KBM-7 (cell line): ENCODE measurements at regions not wholly inside any gene's neighbourhood (a gene's known extent, or its start where the extent isn't known, plus 50 kb on each side); places are given as distances from the start of the nearest gene placed in this dataset.
"Not testable (repeated sequence)": the region's sequence is repeated elsewhere in the genome, so short reads cannot be mapped to it uniquely, and the experiment has no call there.

Experiments used
- DNase-seq: peaks from one replicate; pipeline ENCODE4 v3.0.0-alpha.2; 2015
- in situ Hi-C: fragments of 300-500 bp; cut with MboI; formaldehyde crosslinking; loops from 2 replicates; pipeline ENCODE4 v1.14.3; 2020; ENCODE audit warnings: low sequenced_read_pairs, low pct_unique_long_range_greater_than_20kb, mixed read lengths

DNA sequence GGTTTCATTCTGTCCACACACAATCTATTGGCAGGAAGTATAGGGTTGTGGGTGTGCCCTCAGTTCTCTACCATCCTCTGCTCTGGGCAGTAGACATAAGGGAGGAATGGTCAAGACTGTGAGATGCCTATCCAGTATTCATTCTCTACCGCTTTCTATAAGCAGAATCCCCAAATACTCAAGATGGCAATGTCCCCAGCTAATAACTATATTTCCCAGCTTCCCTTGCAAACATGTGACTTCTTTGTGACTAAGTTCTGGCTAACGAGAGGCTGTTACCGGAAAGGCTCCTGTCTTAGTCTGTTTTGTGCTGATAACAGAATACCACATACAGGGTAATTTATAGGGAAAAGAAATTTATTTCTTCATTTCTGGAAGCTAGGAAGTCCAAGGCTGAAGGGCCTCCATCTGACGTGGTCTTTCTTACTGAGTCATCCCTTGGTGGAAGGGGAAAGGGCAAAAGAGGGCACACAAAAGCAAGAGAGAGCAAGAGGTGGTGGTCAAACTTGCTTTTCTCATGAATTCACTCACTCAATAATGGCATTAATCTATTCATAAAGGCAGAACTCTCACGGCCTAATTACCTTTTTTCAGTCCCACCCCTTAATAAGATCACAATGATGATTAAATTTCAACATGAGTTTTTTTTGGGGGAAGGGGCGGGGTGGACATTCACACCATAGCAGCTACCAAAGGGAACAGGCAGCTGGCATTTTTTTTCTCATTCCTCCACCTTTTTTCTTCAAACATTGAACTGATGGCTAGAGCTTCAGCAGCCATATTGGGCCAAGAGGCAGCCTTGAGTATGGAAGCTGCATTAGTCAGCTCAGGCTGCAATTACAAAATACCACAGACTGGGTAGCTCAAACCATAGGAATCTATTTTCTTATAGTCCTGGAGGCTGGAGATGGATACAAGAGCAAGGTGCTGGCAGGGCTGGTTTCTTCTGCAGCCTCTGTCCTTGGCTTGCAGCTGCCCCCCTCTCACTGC, 109.7 kb upstream of the OR9Q1 start:
- no peak for DNase-seq
- in situ Hi-C loops: no loop called here

DNA sequence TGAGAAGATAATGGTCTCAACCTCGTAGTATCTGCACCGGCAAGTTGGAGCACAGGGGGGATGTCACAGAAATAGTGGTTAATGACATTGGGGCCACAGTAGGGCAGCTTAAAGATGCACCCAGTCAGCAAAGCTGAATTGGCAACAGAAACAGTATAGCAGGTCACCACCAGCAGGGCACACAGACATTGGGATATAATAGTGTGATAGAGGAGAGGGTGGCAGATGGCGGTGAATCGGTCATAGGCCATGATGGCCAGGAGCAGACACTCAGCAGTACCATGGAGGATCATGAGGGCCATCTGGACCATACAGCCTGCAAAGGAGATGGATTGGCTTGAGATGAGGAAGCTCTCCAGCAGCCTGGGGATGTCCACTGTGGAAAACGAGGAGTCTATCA, 106.0 kb upstream of the OR9Q1 start:
- no peak for DNase-seq
- in situ Hi-C loops: no loop called here

DNA sequence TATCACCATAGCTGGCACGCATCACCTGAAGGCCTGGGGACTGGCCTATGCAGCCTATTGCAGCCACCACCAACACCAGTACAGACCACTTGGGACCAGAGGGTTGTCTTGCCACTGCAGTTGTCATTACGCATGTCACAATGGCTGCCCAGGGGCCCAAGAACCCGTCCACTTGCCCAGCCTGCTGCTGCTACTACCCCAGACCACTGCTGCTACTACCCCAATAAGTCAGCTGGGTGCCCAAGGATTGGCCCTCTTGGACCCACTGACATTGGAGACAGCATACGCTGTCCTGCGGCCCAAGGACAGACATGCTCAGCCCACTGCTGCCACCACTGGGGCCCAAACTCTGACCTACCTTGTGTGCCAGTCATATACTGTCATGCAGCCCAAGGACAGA, 102.7 kb upstream of the OR9Q1 start:
- in situ Hi-C loops: no loop called here
- no peak for DNase-seq

DNA sequence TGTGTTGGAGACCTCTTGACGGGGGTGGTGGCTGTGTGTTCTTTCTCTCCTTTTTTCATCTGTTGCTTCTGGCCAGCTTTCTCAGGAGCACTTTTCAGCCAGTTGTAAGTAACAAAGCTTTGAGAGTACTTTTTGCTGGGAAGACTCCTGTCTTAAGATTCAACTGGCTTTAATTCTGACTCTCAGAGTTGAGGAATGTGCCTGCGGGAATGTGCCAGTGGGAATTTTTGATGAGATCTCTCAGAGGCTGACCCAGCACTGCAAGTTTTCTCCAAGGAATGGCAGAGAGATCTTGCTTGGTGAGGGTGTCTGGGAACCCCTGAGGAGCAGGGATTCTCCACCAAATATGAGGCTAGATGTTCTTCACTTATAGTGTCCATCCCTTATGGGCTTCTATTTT, 91.6 kb upstream of the OR9Q1 start:
- no peak for DNase-seq
- in situ Hi-C loops: no loop called here

DNA sequence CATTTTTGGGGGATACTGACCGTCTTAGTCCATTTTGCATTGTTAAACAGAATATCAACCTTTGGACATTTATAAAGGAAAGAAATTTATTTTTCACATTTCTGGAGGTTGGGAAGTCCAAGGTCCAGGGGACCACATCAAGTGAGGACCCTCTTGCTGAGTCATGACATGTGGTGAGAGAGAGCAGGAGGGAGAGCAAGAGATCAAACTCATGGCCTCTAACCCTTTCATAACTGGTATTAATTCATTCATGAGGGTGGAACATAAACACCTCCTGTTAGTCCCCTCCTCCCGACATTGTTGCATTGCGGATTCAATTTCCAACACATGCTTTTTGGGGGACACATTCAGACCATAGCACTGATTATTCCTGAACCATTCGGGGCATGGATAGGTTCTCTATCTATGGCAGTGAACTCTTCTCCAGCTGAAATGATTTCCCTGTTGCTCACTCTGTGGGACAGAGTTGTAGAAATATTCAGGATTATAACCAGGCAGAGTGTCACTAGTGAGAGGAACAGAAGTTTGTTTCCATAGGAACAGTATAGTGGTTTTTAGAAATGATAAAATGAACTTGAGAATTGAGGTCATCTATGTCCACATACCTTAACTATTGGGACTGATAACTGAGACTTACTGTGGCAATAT, 88.2 kb upstream of the OR9Q1 start:
- no peak for DNase-seq
- in situ Hi-C loops: no loop called here

DNA sequence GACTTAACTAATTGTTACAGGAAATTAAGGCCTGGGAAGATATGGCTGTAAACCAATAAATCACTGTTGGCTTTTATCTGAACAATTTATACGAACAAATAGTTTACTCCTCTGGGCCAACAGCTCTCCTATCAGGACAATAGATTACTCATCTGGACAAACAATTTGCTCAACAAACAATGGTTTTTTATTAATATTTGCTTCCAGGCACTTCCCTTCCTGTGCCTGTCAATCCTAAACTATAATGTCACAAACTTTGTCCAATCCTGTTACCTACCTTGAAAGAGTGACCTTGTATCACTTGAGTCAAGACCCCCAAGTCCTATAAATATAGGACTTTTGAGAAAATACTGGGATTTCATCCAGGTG, 87.6 kb upstream of the OR9Q1 start:
- in situ Hi-C loops: no loop called here

DNA sequence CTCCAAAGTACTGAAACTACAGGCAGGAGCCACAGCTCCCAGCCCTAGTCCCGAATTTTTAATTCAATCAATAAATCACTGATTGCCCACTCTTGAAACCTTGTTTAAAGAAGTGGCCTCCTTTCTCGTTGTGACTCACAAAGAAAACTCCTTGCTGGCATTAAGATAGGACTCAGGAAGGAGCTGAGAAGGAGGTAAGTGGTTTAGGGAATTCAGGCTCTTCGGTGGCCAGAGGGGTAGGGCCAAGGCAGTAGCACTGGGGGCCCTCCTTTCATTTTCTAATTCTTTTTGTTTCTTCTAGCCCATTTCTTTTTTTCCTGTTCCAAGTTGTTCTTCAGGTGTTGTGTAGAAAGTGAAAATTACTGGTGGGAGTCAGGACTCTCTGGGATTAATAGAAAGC, 86.2 kb upstream of the OR9Q1 start:
- in situ Hi-C loops: no loop called here
- DNase-seq: no peak

More for the DNA sequence above, 87.6 kb upstream of the OR9Q1 start:
- no peak for DNase-seq

DNA sequence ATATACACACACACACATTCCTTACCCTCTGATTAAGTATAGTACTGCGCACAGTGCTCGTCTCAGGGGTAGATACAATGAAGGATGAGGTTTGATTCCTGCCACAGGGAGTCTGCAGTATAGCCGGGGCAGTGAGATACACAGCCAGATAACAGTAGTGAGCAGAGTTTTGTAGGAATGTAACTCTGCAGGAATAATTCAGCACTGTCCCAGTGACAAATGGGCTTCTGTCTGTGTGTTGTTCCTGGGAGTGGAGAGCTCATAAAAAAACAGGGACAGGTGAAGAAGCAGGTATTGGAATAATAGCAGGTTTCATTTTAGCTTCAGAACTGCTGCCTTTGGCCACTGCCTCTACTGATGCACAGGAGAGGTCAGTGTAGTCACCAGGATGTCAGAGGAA, 85.3 kb upstream of the OR9Q1 start:
- in situ Hi-C loops: no loop called here
- DNase-seq: no peak

DNA sequence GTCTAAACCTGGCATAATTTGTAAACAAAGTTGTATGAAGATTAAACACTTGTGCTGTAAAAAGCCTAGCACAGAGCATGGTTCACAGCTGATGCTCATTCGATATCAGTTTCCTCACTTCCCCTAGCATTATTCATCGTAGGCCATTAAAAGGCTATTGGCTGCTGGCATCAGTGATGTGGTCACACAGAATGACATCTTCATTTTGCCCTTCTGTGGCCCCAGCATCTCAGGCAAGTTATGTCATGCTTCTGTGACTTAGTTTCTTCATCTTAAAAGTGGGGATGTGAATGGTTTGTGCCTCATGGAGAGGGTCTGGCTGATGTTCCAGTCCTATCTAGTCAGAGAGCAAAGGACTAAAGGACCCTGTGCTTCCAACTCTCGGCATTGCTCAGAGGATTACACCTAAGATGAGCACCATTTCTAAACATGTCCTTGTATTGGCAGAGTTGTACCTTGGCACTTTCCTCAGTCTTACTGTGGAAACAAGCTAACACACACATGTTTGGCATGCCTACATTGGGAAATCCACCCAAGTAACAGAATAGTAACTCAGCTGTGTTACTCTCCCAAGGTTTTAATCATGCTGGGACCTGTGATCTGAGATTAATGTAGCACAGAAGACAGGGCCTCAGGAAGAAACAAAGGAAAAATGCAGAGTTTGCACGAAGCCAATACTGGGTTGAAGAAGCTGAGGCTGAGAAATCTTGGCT, 83.5 kb upstream of the OR9Q1 start:
- no peak for DNase-seq
- in situ Hi-C loops: no loop called here

DNA sequence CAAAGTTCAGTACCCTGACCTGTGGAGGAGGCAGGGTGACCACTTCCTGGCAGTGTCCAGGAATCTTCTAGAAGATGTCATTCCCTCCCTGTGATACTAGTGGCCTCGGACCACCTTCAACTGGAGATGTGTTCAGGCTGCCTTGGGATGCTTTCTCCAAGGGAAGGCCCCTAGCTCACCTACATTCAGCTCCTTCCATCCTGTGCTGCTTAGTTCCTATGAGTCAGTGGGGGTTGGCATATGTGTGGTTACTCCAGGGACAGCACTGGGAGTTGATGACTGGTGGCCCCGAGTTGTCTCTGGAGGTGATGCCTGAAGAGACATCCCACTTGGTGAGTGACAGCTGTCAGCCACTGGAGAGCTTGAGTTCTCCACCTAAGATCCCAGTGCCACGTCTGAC, 81.8 kb upstream of the OR9Q1 start:
- in situ Hi-C loops: no loop called here

DNA sequence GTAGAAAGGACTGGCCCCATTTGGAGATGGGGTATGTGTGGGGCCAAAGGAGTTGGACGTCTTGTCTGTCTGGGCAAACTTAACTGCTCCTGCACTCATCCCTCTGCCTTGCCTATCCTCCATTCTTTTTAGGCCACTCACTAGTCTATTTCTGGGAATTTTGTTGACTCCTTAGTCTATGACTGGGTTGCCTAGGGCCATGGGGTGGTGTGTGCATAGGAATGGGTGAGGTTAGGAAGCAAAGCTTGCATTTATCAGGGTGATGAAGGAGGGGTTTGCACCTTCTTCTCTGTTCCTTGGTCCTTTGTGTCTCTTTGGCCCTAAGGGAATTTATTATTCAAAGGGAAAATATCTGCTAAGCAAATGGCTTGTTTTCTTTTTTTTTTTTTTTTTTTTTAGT, 80.9 kb upstream of the OR9Q1 start:
- in situ Hi-C loops: no loop called here
- no peak for DNase-seq

More for the DNA sequence above, 81.8 kb upstream of the OR9Q1 start:
- DNase-seq: no peak

DNA sequence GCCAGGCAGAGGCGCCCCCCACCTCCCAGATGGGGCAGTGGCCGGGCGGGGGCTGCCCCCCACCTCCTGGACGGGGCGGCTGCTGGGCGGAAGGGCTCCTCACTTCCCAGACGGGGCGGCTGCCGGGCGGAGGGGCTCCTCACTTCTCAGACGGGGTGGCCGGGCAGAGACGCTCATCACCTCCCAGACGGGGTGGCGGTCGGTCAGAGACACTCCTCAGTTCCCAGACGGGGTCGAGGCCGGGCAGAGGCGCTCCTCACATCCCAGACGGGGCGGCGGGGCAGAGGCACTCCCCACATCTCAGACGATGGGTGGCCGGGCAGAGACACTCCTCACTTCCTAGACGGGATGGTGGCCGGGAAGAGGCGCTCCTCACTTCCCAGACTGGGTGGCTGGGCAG, 79.9 kb upstream of the OR9Q1 start:
- DNase-seq, in situ Hi-C loops: not testable (repeated sequence)

DNA sequence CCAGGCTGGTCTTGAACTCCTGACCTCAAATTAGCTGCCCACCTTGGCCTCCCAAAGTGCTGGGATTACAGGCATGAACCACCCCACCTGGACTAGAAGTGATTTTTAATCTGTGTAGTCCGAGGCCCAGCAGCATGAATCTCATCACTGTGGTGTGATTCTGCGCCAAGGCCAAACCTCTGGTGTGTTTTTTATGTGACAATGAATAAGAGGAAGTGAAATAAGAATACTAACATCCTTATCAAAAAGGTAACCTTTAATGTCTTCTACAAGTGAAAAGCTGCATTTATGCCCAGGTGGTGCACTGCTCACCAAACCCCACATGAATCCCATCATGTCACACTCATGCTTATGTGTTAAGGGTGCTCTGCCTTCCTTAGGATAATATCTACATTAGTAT, 77.1 kb upstream of the OR9Q1 start:
- DNase-seq: no peak
- in situ Hi-C loops: no loop called here

DNA sequence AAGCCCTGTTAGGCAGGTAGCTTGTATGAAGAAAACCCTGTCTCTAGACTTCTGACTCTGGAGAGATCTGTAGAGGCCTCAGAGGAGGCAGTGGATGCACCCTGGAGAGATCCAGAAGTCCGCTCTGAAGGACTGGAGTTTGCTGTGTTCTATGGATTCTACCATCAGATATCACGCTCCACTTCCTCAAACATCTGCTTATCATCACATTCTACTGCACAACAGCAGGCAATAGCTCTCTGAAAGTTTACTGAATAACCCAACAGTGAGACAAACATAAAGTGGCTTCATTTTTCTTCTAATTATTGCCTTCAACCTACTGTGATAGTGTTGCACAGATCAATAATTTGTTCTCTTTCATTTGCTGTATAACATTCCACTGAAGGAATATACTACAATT, 59.0 kb upstream of the OR9Q1 start:
- in situ Hi-C loops: no loop called here
- DNase-seq: no peak

DNA sequence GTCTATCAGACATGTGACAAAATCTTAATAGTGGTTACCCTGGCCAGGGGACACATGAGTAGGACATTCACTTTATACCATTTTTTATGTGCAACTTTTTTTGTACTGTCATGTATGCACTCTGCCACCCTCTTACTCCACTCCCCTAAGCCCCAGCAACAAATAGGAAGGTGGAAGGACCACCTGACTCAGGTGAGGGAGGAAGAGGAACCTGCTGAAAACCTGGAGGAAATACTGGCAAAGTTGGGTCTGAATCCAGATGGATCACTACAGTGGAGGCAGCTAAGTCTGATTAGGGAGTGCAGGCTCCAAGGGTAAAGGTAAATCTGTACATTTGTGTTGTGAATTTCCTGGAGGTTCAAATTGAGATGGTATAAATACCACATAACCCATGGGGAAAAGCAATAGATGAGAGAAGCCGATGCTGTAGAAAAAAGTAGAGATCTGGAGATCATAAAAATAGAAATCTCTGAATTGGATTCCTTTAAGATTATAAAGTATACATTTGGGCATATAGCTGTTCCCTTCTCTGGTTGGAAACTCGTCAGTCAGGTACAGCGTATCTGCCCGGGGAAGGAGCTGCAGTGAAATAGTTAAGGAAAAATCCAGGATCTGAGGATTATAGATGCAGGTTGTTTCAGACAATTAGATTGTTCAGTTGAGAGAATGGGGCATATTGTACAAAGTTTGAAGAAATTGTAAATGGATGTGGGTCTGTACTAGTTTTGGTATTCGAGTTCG, 52.2 kb upstream of the OR9Q1 start:
- no peak for DNase-seq
- in situ Hi-C loops: no loop called here

DNA sequence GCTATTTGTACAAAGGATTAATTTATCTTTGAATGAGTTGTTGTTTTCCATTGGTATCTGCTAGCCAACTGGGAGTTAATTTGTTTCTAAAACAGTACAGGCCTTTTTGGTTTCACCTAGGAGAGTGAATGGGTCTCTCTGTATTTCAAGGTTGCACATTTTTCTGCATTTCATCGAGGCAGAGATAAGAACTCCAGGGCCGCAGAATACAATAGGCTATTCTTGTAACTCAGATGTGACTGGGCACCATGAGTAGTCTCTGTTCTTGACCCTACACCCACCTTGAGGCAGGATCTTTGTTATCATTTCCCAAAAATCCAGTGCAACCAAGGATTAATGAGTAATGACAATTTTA, 51.7 kb upstream of the OR9Q1 start:
- no peak for DNase-seq
- in situ Hi-C loops: no loop called here
